Gastrocnemius medialis (tissue), 4 donors: ENCODE measurements at regions not wholly inside any gene's neighbourhood (a gene's known extent, or its start where the extent isn't known, plus 50 kb on each side); places are given as distances from the start of the nearest gene placed in this dataset.

ENCODE experiments used
- ATAC-seq, 2 donors: fragments of 150-250 bp; one replicate each; pipeline ENCODE4 v1.9.1; 2016
- DNase-seq, 2 donors: peaks; one replicate each; pipeline ENCODE4 v3.0.0-alpha.2; 2019
- H3K27ac ChIP-seq, 4 donors: fragments of 200-600 bp; sonication (generic); 1 replicate in 1 of 4; 2 replicates in 3 of 4; pipeline ENCODE4 v1.5.1; 2016 to 2018; ENCODE audit warnings: mild to moderate bottlenecking in 2 of 4, moderate library complexity in 1 of 4
- H3K27me3 ChIP-seq, 3 donors: fragments of 200-600 bp; sonication (generic) in 2 of 3; 1 replicate in 1 of 3; 2 replicates in 2 of 3; pipeline versions ENCODE4 v1.5.1 to v1.6.0; 2016 to 2019; ENCODE audit warnings: mild to moderate bottlenecking in 1 of 3, moderate library complexity in 1 of 3
- H3K36me3 ChIP-seq, 2 donors: fragments of 200-600 bp; sonication (generic) in 1 of 2; one replicate each; pipeline ENCODE4 v1.5.1; 2017 to 2018
- H3K4me1 ChIP-seq, 2 donors: fragments of 200-600 bp; sonication (generic) in 1 of 2; one replicate each; pipeline ENCODE4 v1.5.1; 2016 to 2017; ENCODE audit warnings: mild to moderate bottlenecking in 2 of 2
- H3K4me3 ChIP-seq, 4 donors: fragments of 200-600 bp; sonication (generic) in 3 of 4; 1 replicate in 1 of 4; 2 replicates in 3 of 4; pipeline ENCODE4 v1.5.1; 2016 to 2019; ENCODE audit warnings: mild to moderate bottlenecking in 2 of 4
- H3K9me3 ChIP-seq, 3 donors: fragments of 200-600 bp; sonication (generic) in 2 of 3; 1 replicate in 1 of 3; 2 replicates in 2 of 3; pipeline ENCODE4 v1.5.1; 2016 to 2019
- POLR2A ChIP-seq, 2 donors: fragments of 450-650 bp; IDR thresholded peaks; one replicate each; pipeline ENCODE4 v1.6.1; 2017; ENCODE audit warnings: antibody characterized with exemption in 2 of 2, mild to moderate bottlenecking in 2 of 2, moderate library complexity in 2 of 2
- in situ Hi-C, 4 donors: fragments of 200-750 bp; cut with MboI; loops; one replicate each; pipeline versions ENCODE4 v1.15.0 to v1.8.0; 2017; ENCODE audit warnings: low sequenced_read_pairs in 4 of 4
- intact Hi-C: fragments of 100-400 bp; cut with DNase I; formaldehyde crosslinking; loops from one replicate; pipeline ENCODE4 v1.15.1; 2023; ENCODE audit warnings: low total_unique reads
- TF ChIP-seq, protein P1 (sequence below), 5 experiments: fragments of 450-650 bp in 3 of 5; fragments of 200-600 bp in 2 of 5; sonication (generic) in 2 of 5; IDR thresholded peaks in 4 of 5; conservative IDR thresholded peaks in 1 of 5; 1 replicate in 4 of 5; 2 replicates in 1 of 5; pipeline ENCODE4 v1.5.1; 2016 to 2019; ENCODE audit warnings: antibody characterized with exemption in 5 of 5, mild to moderate bottlenecking in 3 of 5, moderate library complexity in 3 of 5

GRCh38 chr2:234426616-234427015 is 70.3 kb downstream of the ARL4C start:
- Histone ChIP-seq H3K4me3 (no peak overlapping the region), H3K4me1 (no peaks in the 10 kb centered on the region), H3K27ac (no peak overlapping the region), H3K9me3 (no peaks in the 10 kb centered on the region), H3K27me3 (no peaks in the 10 kb centered on the region), H3K36me3 (no peaks in the 10 kb centered on the region)
- DNase-seq (no peak), ATAC-seq (no peak)
- in situ Hi-C loops (no loop called here), intact Hi-C loops (no loop called here)
- TF ChIP-seq, protein P1, sequence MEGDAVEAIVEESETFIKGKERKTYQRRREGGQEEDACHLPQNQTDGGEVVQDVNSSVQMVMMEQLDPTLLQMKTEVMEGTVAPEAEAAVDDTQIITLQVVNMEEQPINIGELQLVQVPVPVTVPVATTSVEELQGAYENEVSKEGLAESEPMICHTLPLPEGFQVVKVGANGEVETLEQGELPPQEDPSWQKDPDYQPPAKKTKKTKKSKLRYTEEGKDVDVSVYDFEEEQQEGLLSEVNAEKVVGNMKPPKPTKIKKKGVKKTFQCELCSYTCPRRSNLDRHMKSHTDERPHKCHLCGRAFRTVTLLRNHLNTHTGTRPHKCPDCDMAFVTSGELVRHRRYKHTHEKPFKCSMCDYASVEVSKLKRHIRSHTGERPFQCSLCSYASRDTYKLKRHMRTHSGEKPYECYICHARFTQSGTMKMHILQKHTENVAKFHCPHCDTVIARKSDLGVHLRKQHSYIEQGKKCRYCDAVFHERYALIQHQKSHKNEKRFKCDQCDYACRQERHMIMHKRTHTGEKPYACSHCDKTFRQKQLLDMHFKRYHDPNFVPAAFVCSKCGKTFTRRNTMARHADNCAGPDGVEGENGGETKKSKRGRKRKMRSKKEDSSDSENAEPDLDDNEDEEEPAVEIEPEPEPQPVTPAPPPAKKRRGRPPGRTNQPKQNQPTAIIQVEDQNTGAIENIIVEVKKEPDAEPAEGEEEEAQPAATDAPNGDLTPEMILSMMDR (IDR thresholded peaks at IDR 0.05 in 4 of 5, conservative IDR thresholded peaks at IDR 0.05 in 1 of 5): no peak
- no peak for TF ChIP-seq POLR2A (IDR thresholded peaks at IDR 0.05)

- in situ Hi-C loops: no loop called here
- Histone ChIP-seq H3K4me3 (no peak overlapping the region), H3K9me3 (no peaks in the 10 kb centered on the region), H3K4me1 (no peaks in the 10 kb centered on the region), H3K27me3 (no peaks in the 10 kb centered on the region), H3K27ac (no peak overlapping the region), H3K36me3 (no peaks in the 10 kb centered on the region)
- no peak for ATAC-seq
- intact Hi-C loops: no loop called here
- TF ChIP-seq, protein P1 (IDR thresholded peaks at IDR 0.05 in 4 of 5, conservative IDR thresholded peaks at IDR 0.05 in 1 of 5): no peak
- no peak for TF ChIP-seq POLR2A (IDR thresholded peaks at IDR 0.05)
- DNase-seq: no peak
Measured at GRCh38 chr2:234425639-234426603, 71.0 kb downstream of the ARL4C start.

GRCh38 chr2:234423884-234424283 is 73.0 kb downstream of the ARL4C start:
- DNase-seq (no peak), ATAC-seq (no peak)
- Histone ChIP-seq H3K27ac (no peak overlapping the region), H3K27me3 (no peaks in the 10 kb centered on the region), H3K9me3 (no peaks in the 10 kb centered on the region), H3K4me3 (no peak overlapping the region), H3K4me1 (no peaks in the 10 kb centered on the region), H3K36me3 (no peaks in the 10 kb centered on the region)
- in situ Hi-C loops: no loop called here
- TF ChIP-seq, protein P1 (IDR thresholded peaks at IDR 0.05 in 4 of 5, conservative IDR thresholded peaks at IDR 0.05 in 1 of 5): no peak
- no peak for TF ChIP-seq POLR2A (IDR thresholded peaks at IDR 0.05)
- intact Hi-C loops: no loop called here

DNA sequence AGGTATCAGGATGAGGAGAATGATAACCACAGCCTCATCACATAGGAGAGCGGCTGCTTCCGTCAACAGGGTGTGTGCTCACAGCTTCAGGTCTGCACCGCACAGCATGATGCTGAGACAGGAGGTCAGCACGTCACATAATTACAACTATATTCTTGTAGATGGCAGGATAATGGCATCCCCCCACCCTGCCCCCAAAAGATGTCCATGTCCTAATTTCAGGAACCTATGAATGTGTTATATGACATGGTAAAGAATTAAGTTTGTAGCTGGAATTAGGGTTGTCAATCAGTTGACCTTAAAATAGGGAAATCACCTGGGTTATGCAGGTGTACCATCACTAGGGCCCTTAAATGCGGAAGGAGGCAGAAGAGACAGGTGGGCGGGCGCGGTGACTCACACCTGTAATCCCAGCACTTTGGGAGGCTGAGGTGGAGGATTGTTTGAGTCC is 73.9 kb downstream of the ARL4C start:
- ATAC-seq: no peak
- in situ Hi-C loops: no loop called here
- H3K4me1 ChIP-seq: no peaks in the 10 kb centered on the region

More for the DNA sequence above, 73.9 kb downstream of the ARL4C start:
- Histone ChIP-seq H3K36me3 (no peaks in the 10 kb centered on the region), H3K4me3 (no peak overlapping the region), H3K27ac (no peak overlapping the region), H3K9me3 (no peaks in the 10 kb centered on the region), H3K27me3 (no peaks in the 10 kb centered on the region)
- TF ChIP-seq POLR2A (IDR thresholded peaks at IDR 0.05): no peak
- TF ChIP-seq, protein P1 (IDR thresholded peaks at IDR 0.05 in 4 of 5, conservative IDR thresholded peaks at IDR 0.05 in 1 of 5): no peak
- no peak for DNase-seq
- intact Hi-C loops: no loop called here
